ENCODE measurements at regions not wholly inside any gene's neighbourhood (a gene's known extent, or its start where the extent isn't known, plus 50 kb on each side); places are given as distances from the start of the nearest gene placed in this dataset.

- Histone ChIP-seq H3K9ac (ENCODE audit: low read length) (no peak overlapping the region), H3K27me3 (ENCODE audit: insufficient read depth, low read length) (no peaks in the 10 kb centered on the region), H3K36me3 (ENCODE audit: control insufficient read depth in 1 of 2, insufficient read depth in 2 of 2, low read length in 2 of 2) (no peaks in the 10 kb centered on the region), H4K20me1 (ENCODE audit: insufficient read depth) (no peaks in the 10 kb centered on the region), H3K9me3 (ENCODE audit: control insufficient read depth in 1 of 2, insufficient read depth in 1 of 2, low read depth in 1 of 2, low read length in 2 of 2) (no peaks in the 10 kb centered on the region; a peak in 2 of 4 replicates), H3K27ac (ENCODE audit: low read depth, low read length) (no peak overlapping the region), H3K4me2 (ENCODE audit: low read length) (no peak overlapping the region), H2AFZ (ENCODE audit: low read depth, low read length, poor library complexity, severe bottlenecking) (no peak overlapping the region), H3K4me1 (ENCODE audit: control insufficient read depth in 1 of 2, insufficient read depth in 2 of 2, low read length in 2 of 2) (no peaks in the 10 kb centered on the region), H3K79me2 (ENCODE audit: insufficient read depth, low read length) (no peaks in the 10 kb centered on the region), H3K4me3 (replicated peaks in 1 of 2; ENCODE audit: low read depth in 1 of 2, low read length in 2 of 2) (no peak overlapping the region), H3K9me2 (ENCODE audit: insufficient read depth) (no peaks in the 10 kb centered on the region)
- no peak for TF ChIP-seq ELF1 (IDR thresholded peaks at IDR 0.05; ENCODE audit: borderline replicate concordance, low read depth)
- TF ChIP-seq TCF7L2 (IDR thresholded peaks at IDR 0.05; ENCODE audit: borderline replicate concordance, extremely low read depth, insufficient read depth, insufficient read length) = no peak
- no peak for TF ChIP-seq REST (IDR thresholded peaks at IDR 0.05; ENCODE audit: low read depth)
- TF ChIP-seq FOSL1 (IDR thresholded peaks at IDR 0.05; ENCODE audit: low read depth) = no peak
- TF ChIP-seq ZNF274 (IDR thresholded peaks at IDR 0.05; ENCODE audit: low read depth, low read length) = no peak
- TF ChIP-seq YY1 (IDR thresholded peaks at IDR 0.05; ENCODE audit: extremely low read depth, insufficient replicate concordance, low read depth, low read length) = no peak
- TF ChIP-seq CBX3 (IDR thresholded peaks at IDR 0.05; ENCODE audit: low read depth) = no peak
- TF ChIP-seq ZFX (IDR thresholded peaks at IDR 0.05) = no peak
- TF ChIP-seq POLR2AphosphoS5 (IDR thresholded peaks at IDR 0.05; ENCODE audit: low read depth, low read length) = no peak
- TF ChIP-seq SIN3A (IDR thresholded peaks at IDR 0.05; ENCODE audit: low read depth) = no peak
- ChIA-PET POLR2A (no interaction called here), CTCF (no interaction called here), RAD21 (ENCODE audit: low non-redundant PET in 1 of 2, low total read pairs in 2 of 2, uncharacterized antibody in 2 of 2, unreplicated experiment in 2 of 2) (no interaction called here)
- DNase-seq (ENCODE audit: low read depth, low spot score) (no peak), ATAC-seq (no peak)
- intact Hi-C loops (cut with micrococcal nuclease) = no loop called here
- no TSS peak for BruUV-seq (replicated peaks)
Observed at GRCh38 chr6:93554018-93554417, 134.7 kb upstream of the EPHA7 start.

Data from HCT116 (cell line).